Transverse colon (tissue), 4 donors: ENCODE measurements at regions not wholly inside any gene's neighbourhood (a gene's known extent, or its start where the extent isn't known, plus 50 kb on each side); places are given as distances from the start of the nearest gene placed in this dataset.

Experiments used
- DNase-seq: peaks from one replicate; pipeline ENCODE4 v3.0.0-alpha.2; 2019
- H3K27ac ChIP-seq, 4 donors: fragments of 200-600 bp; sonication (generic); 2 replicates each; pipeline ENCODE4 v1.5.1; 2016 to 2018; ENCODE audit warnings: inconsistent platforms in 4 of 4
- H3K27me3 ChIP-seq: fragments of 200-600 bp; sonication (generic); 2 replicates; pipeline ENCODE4 v1.5.1; 2017; ENCODE audit warnings: inconsistent platforms
- H3K36me3 ChIP-seq, 4 donors: fragments of 200-600 bp; sonication (generic); 2 replicates each; pipeline ENCODE4 v1.5.1; 2017 to 2019; ENCODE audit warnings: inconsistent platforms in 4 of 4
- H3K4me1 ChIP-seq, 4 donors: fragments of 200-600 bp; sonication (generic); 2 replicates each; pipeline ENCODE4 v1.5.1; 2017 to 2020; ENCODE audit warnings: inconsistent platforms in 4 of 4
- H3K4me3 ChIP-seq, 4 donors: fragments of 200-600 bp; sonication (generic); 1 replicate in 1 of 4; 2 replicates in 3 of 4; pipeline versions ENCODE4 v1.5.1 to v1.6.1; 2017 to 2019; ENCODE audit warnings: inconsistent platforms in 4 of 4
- H3K9me3 ChIP-seq, 2 donors: fragments of 200-600 bp; sonication (generic); 2 replicates each; pipeline ENCODE4 v1.5.1; 2017 to 2019; ENCODE audit warnings: inconsistent platforms in 2 of 2
- CTCF ChIP-seq, 5 experiments: fragments of 200-600 bp in 3 of 5; fragments of 450-650 bp in 2 of 5; sonication (generic) in 3 of 5; IDR thresholded peaks; 1 replicate in 2 of 5; 2 replicates in 3 of 5; pipeline ENCODE4 v1.5.1; 2016 to 2017; ENCODE audit warnings: antibody characterized with exemption in 5 of 5, inconsistent platforms in 3 of 5, mild to moderate bottlenecking in 2 of 5, moderate library complexity in 1 of 5
- EP300 ChIP-seq: sonication (generic); formaldehyde crosslinking; IDR thresholded peaks from one replicate; pipeline ENCODE4 v1.6.1; 2017; ENCODE audit warnings: antibody characterized with exemption, low read depth
- POLR2A ChIP-seq: fragments of 450-650 bp; IDR thresholded peaks from one replicate; pipeline ENCODE4 v1.6.1; 2016; ENCODE audit warnings: antibody characterized with exemption, mild to moderate bottlenecking, moderate library complexity
- POLR2AphosphoS5 ChIP-seq, 3 donors: sonication (generic); formaldehyde crosslinking; IDR thresholded peaks; one replicate each; pipeline ENCODE4 v1.6.1; 2016; ENCODE audit warnings: antibody characterized with exemption in 3 of 3
- WGBS, 2 donors: methylation state at CpG; one replicate each; pipeline ENCODE4 v1.1.5; 2018; ENCODE audit warnings: low coverage in 1 of 2; 5-methylcytosine and 5-hydroxymethylcytosine counted together
- in situ Hi-C, 4 donors: fragments of 200-750 bp; cut with MboI; loops; one replicate each; pipeline versions ENCODE4 v1.15.0 to v1.15.1; 2017; ENCODE audit warnings: low sequenced_read_pairs in 3 of 4, low pct_ligation_motif_present in 1 of 4, low pct_unique_long_range_greater_than_20kb in 1 of 4
- intact Hi-C: fragments of 100-400 bp; cut with DNase I; formaldehyde crosslinking; loops from one replicate; pipeline ENCODE4 v1.15.1; 2023; ENCODE audit warnings: low total_unique reads

- intact Hi-C loops = no loop called here
- in situ Hi-C loops = no loop called here
- TF ChIP-seq POLR2A (no peak), POLR2AphosphoS5 (IDR thresholded peaks at IDR 0.05) (no peak), CTCF (IDR thresholded peaks at IDR 0.05) (no peak), EP300 (no peak)
- H3K4me1 ChIP-seq = peaks cover 0 to 21% (median 7%) of the 10 kb centered on the region in 4 donors
- no peaks in the 10 kb centered on the region for H3K27me3 ChIP-seq
- H3K4me3 ChIP-seq = no peak overlapping the region
- no peak overlapping the region for H3K27ac ChIP-seq
- H3K9me3 ChIP-seq = no peaks in the 10 kb centered on the region
- WGBS, 2 donors = 92 to 94% methylated on average over 2 to 4 of the region's 4 CpGs
- no peaks in the 10 kb centered on the region for H3K36me3 ChIP-seq
- no peak for DNase-seq
These were observed 138.8 kb downstream of the DACT1 start for GRCh38 chr14:58776516-58776915.

DNA sequence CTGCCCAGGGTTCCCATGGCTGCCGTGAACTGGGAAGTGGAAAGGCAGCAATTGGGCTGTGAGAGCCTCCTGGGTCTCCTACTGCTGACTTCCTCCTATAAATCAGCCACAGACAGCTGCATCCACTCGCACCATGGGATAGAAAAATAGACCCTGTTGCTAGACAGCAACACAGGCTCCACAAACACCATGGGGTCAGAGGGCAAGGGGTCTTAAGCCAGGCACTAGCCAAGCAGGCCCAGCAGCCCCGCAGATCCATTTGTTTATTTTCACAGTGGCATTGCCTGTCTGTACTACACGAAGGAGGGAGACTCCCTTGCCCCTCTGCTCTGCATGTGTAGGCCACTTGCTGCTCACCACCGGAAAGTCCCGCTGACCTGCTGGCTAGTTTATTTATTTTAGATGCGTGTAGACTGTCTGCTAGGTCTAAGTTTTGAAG lies 139.8 kb downstream of the DACT1 start:
- TF ChIP-seq POLR2AphosphoS5 (IDR thresholded peaks at IDR 0.05) (no peak), CTCF (IDR thresholded peaks at IDR 0.05) (no peak), POLR2A (no peak), EP300 (no peak)
- intact Hi-C loops = no loop called here
- in situ Hi-C loops = no loop called here

GRCh38 chr14:58778202-58778601 lies 140.4 kb downstream of the DACT1 start:
- Histone ChIP-seq H3K4me3 (no peak overlapping the region), H3K36me3 (no peaks in the 10 kb centered on the region), H3K27ac (no peak overlapping the region), H3K9me3 (no peaks in the 10 kb centered on the region), H3K4me1 (peaks cover 0 to 5% (median 0%) of the 10 kb centered on the region in 4 donors), H3K27me3 (no peaks in the 10 kb centered on the region)
- TF ChIP-seq POLR2A (no peak), POLR2AphosphoS5 (IDR thresholded peaks at IDR 0.05) (no peak), CTCF (IDR thresholded peaks at IDR 0.05) (no peak), EP300 (no peak)
- in situ Hi-C loops (no loop called here), intact Hi-C loops (no loop called here)
- no peak for DNase-seq
- WGBS, 2 donors = 80 to 91% methylated on average over 3 of the region's 3 CpGs

More for the DNA sequence above, 139.8 kb downstream of the DACT1 start:
- Histone ChIP-seq H3K9me3 (no peaks in the 10 kb centered on the region), H3K36me3 (no peaks in the 10 kb centered on the region), H3K4me1 (peaks cover 0 to 12% (median 0%) of the 10 kb centered on the region in 4 donors), H3K27me3 (no peaks in the 10 kb centered on the region), H3K4me3 (no peak overlapping the region), H3K27ac (no peak overlapping the region)
- no peak for DNase-seq
- WGBS, 2 donors = 79 to 94% methylated on average over 3 to 7 of the region's 7 CpGs

DNA sequence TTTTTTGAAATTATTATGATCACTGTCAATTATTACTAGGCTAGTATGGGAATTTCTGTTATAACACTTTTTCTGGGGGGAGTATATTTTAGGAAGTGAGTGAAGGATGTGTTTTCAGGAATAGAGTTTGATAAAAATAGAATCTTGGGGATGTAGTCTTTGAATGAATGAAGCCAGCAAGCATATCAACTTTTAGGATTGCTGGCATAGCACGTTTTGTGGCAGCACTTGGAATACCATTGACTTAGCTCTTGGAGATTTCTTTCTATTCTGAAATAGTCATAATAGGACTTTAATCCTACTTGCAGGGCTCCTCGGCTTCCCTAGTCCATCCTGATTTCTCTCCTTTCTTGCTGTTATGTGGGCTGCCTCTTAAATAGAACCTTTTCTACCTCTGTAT lies 141.6 kb downstream of the DACT1 start:
- no peaks in the 10 kb centered on the region for H3K27me3 ChIP-seq
- H3K4me1 ChIP-seq = peaks cover 0 to 5% (median 0%) of the 10 kb centered on the region in 4 donors
- H3K36me3 ChIP-seq = no peaks in the 10 kb centered on the region
- in situ Hi-C loops = no loop called here
- WGBS, 2 donors = 76 to 86% methylated on average over 2 of the region's 2 CpGs
- intact Hi-C loops = no loop called here
- DNase-seq = no peak
- H3K4me3 ChIP-seq = no peak overlapping the region
- no peak for TF ChIP-seq POLR2A
- no peak for TF ChIP-seq POLR2AphosphoS5 (IDR thresholded peaks at IDR 0.05)
- no peak for TF ChIP-seq EP300
- TF ChIP-seq CTCF (IDR thresholded peaks at IDR 0.05) = no peak
- H3K27ac ChIP-seq = no peak overlapping the region
- H3K9me3 ChIP-seq = no peaks in the 10 kb centered on the region
